ENCODE measurements at regions not wholly inside any gene's neighbourhood (a gene's known extent, or its start where the extent isn't known, plus 50 kb on each side); places are given as distances from the start of the nearest gene placed in this dataset.

- DNase-seq (ENCODE audit: low read depth, low spot score): no peak
- no peaks in the 10 kb centered on the region for H3K36me3 ChIP-seq (ENCODE audit: control insufficient read depth in 2 of 2, extremely low read depth in 1 of 2, insufficient read depth in 2 of 2, low read length in 2 of 2)
- H3K79me2 ChIP-seq (ENCODE audit: control insufficient read depth, insufficient read depth, low read length): no peaks in the 10 kb centered on the region
- dilution Hi-C loops (cut with MboI; ENCODE audit: extremely low pct_ligation_motif_present, low sequenced_read_pairs): no loop called here
- H3K9me1 ChIP-seq (ENCODE audit: control insufficient read depth, extremely low read depth, insufficient read depth, low read length): no peaks in the 10 kb centered on the region
- no peak overlapping the region for H3K4me3 ChIP-seq (ENCODE audit: control insufficient read depth in 2 of 3, extremely low read depth in 1 of 3, insufficient read depth in 2 of 3, low read depth in 1 of 3, low read length in 3 of 3)
- no peak for TF ChIP-seq EZH2 (IDR thresholded peaks at IDR 0.05; ENCODE audit: low read length)
- no peak for TF ChIP-seq CTCF (optimal IDR thresholded peaks at IDR 0.05 in 1 of 3, IDR thresholded peaks at IDR 0.05 in 1 of 3, conservative IDR thresholded peaks at IDR 0.05 in 1 of 3; ENCODE audit: extremely low read depth in 1 of 3, insufficient read depth in 2 of 3, low read length in 3 of 3)
- no peaks in the 10 kb centered on the region for H4K20me1 ChIP-seq (ENCODE audit: control insufficient read depth, extremely low read depth, insufficient read depth, low read length)
- H3K9ac ChIP-seq (ENCODE audit: control insufficient read depth, extremely low read depth, insufficient read depth, low read length): no peak overlapping the region
- FAIRE-seq: no peak
- H3K9me3 ChIP-seq (ENCODE audit: control insufficient read depth, low read depth, low read length): no peaks in the 10 kb centered on the region
- H3K4me2 ChIP-seq (ENCODE audit: control insufficient read depth, extremely low read depth, insufficient read depth, low read depth, low read length): no peak overlapping the region
- no peak overlapping the region for H3K27ac ChIP-seq (ENCODE audit: control insufficient read depth, insufficient read depth, low read length)
- no peaks in the 10 kb centered on the region for H3K27me3 ChIP-seq (ENCODE audit: control insufficient read depth, extremely low read depth, insufficient read depth, low read length)
- H2AFZ ChIP-seq (ENCODE audit: control insufficient read depth, low read length): no peak overlapping the region
- no peaks in the 10 kb centered on the region for H3K4me1 ChIP-seq (ENCODE audit: control insufficient read depth, extremely low read depth, insufficient read depth, low read length)
Observed at GRCh38 chr12:87678453-87678852, 350.7 kb downstream of the C12orf50 start.

DNA sequence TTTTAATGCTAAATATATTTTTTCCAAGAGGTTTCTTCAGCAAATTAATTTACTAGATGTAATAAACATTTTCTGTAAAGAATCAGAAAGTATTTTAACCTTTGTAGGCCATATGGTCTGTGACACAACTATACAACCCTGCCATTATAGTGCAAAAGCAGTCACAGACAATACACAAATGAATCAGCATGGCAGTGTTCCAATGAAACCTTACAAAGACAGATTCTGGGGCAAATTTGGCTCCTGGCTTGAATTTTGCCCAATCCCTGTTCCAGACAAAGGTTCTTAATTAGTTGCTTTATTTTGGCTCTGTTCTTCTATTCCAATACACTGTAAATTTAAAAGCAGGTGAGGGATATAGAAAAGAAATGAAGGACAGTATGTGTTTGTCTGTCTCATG, 352.5 kb downstream of the C12orf50 start:
- no peaks in the 10 kb centered on the region for H3K36me3 ChIP-seq (ENCODE audit: control insufficient read depth in 2 of 2, extremely low read depth in 1 of 2, insufficient read depth in 2 of 2, low read length in 2 of 2)
- no peaks in the 10 kb centered on the region for H4K20me1 ChIP-seq (ENCODE audit: control insufficient read depth, extremely low read depth, insufficient read depth, low read length)
- no peaks in the 10 kb centered on the region for H3K4me1 ChIP-seq (ENCODE audit: control insufficient read depth, extremely low read depth, insufficient read depth, low read length)
- FAIRE-seq (no peak), DNase-seq (ENCODE audit: low read depth, low spot score) (no peak)
- no peaks in the 10 kb centered on the region for H3K9me1 ChIP-seq (ENCODE audit: control insufficient read depth, extremely low read depth, insufficient read depth, low read length)
- dilution Hi-C loops (cut with MboI; ENCODE audit: extremely low pct_ligation_motif_present, low sequenced_read_pairs): no loop called here
- no peaks in the 10 kb centered on the region for H3K9me3 ChIP-seq (ENCODE audit: control insufficient read depth, low read depth, low read length)
- no peak overlapping the region for H2AFZ ChIP-seq (ENCODE audit: control insufficient read depth, low read length)
- no peak overlapping the region for H3K4me2 ChIP-seq (ENCODE audit: control insufficient read depth, extremely low read depth, insufficient read depth, low read depth, low read length)
- H3K9ac ChIP-seq (ENCODE audit: control insufficient read depth, extremely low read depth, insufficient read depth, low read length): no peak overlapping the region
- TF ChIP-seq EZH2 (IDR thresholded peaks at IDR 0.05; ENCODE audit: low read length): no peak
- no peak for TF ChIP-seq CTCF (optimal IDR thresholded peaks at IDR 0.05 in 1 of 3, IDR thresholded peaks at IDR 0.05 in 1 of 3, conservative IDR thresholded peaks at IDR 0.05 in 1 of 3; ENCODE audit: extremely low read depth in 1 of 3, insufficient read depth in 2 of 3, low read length in 3 of 3)
- no peaks in the 10 kb centered on the region for H3K79me2 ChIP-seq (ENCODE audit: control insufficient read depth, insufficient read depth, low read length)
- H3K27ac ChIP-seq (ENCODE audit: control insufficient read depth, insufficient read depth, low read length): no peak overlapping the region
- no peaks in the 10 kb centered on the region for H3K27me3 ChIP-seq (ENCODE audit: control insufficient read depth, extremely low read depth, insufficient read depth, low read length)
- H3K4me3 ChIP-seq (ENCODE audit: control insufficient read depth in 2 of 3, extremely low read depth in 1 of 3, insufficient read depth in 2 of 3, low read depth in 1 of 3, low read length in 3 of 3): no peak overlapping the region

Measured in keratinocyte (primary cell).